Bronchial epithelial cell (primary cell): ENCODE measurements at regions not wholly inside any gene's neighbourhood (a gene's known extent, or its start where the extent isn't known, plus 50 kb on each side); places are given as distances from the start of the nearest gene placed in this dataset.
A peak's percentile ranks its signal among the peaks of the same experiment; 100 is the strongest.

Source experiments
- DNase-seq: peaks from one replicate; pipeline ENCODE4 v3.0.0-alpha.2; 2010; ENCODE audit warnings: low read depth
- FAIRE-seq: peaks from 2 replicates; lab custom pipeline; 2011; peaks lifted over from hg19 to GRCh38; lab: Jason Lieb, UNC
- H3K27me3 ChIP-seq: 2 replicates; pipeline ENCODE4 v1.5.1; 2011; ENCODE audit warnings: low read length; ENCODE audit not compliant: control insufficient read depth, insufficient read depth
- H3K36me3 ChIP-seq: 2 replicates; pipeline ENCODE4 v1.5.1; 2011; ENCODE audit warnings: low read length; ENCODE audit not compliant: control insufficient read depth, insufficient read depth
- H3K4me3 ChIP-seq: 2 replicates; pipeline ENCODE4 v1.5.1; 2011; ENCODE audit warnings: mild to moderate bottlenecking, low read depth, low read length, control low read depth
- CTCF ChIP-seq: IDR thresholded peaks from 2 replicates; pipeline ENCODE4 v1.5.1; 2011; ENCODE audit warnings: mild to moderate bottlenecking, moderate library complexity, low read length, control low read depth, inconsistent platforms; ENCODE audit not compliant: insufficient read depth, severe bottlenecking

DNA sequence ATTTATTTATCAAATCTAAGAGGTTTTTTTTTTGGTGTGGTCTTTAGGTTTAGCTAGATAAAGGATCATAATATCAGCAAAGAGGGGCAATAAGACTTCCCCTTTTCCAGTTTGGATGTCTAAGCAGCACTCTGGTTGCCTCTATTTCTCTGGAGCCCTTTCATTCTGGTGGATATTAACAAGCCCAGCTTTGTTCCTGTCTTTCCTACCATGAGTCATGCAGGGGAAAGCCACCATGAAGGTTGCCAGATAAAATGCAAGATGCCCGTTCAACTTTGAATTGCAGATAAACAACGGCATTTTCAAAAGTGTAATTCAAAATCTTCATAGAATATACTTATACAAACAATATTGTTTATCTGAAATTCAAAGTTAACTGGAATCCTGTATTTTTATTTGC, 143.6 kb downstream of the ADAMTS15 start:
- FAIRE-seq (no peak), DNase-seq (peak; percentile 70)
- no peak for TF ChIP-seq CTCF
- Histone ChIP-seq H3K27me3 (no peaks in the 10 kb centered on the region), H3K36me3 (no peaks in the 10 kb centered on the region), H3K4me3 (no peak overlapping the region)

DNA sequence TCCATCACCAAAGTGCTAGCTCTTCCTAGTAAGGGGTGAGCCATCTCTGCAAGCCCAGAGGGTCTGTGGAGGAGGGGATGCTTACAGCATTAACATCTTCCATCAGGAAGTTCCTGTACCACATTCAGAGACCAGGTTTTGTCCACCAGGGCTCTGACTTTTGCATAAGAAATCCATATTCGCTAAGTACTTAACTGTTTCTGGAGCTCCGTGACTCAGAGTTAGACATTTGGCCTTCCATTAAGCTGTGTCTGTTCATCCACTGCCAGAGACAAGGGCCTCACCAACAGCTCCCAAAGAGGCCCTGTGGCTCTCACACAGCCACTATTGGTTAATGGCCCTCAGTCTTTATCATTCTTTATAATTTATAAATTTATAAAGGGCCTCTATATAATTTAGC, 144.6 kb downstream of the ADAMTS15 start:
- no peak overlapping the region for H3K4me3 ChIP-seq
- TF ChIP-seq CTCF = no peak
- H3K27me3 ChIP-seq = no peaks in the 10 kb centered on the region
- H3K36me3 ChIP-seq = no peaks in the 10 kb centered on the region
- no peak for DNase-seq
- FAIRE-seq = no peak

GRCh38 chr11:130598433-130598832, 150.0 kb downstream of the ADAMTS15 start:
- Histone ChIP-seq H3K4me3 (no peak overlapping the region), H3K36me3 (no peaks in the 10 kb centered on the region), H3K27me3 (no peaks in the 10 kb centered on the region)
- DNase-seq (no peak), FAIRE-seq (no peak)
- no peak for TF ChIP-seq CTCF

DNA sequence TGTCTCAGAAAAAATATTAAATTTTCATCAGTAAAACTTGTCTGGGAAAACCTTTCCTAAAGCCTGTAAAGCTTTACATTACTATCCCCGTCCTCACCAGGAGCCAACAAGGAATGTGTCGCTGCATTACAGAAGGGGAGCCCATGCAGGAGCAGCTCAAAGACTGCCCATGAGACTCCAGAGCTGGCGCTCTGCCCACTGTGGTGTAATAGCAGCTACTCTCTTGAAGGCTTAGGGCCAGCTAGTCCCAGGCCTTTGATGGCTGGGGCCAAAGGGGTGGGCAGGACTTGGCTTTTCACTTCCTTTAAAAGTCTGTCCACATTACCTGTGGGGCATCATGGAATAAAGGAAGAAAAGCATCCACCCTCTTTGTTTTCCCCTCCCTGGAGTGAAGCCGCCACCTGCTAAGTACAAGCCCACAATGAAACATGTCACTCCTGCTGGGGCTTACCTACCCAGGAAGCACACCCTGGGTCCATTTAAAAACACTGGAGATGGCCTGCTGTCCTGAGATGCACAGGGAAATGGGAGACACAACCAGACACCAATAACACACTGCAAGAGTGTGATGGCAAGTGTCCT, 150.7 kb downstream of the ADAMTS15 start:
- H3K4me3 ChIP-seq = no peak overlapping the region
- no peaks in the 10 kb centered on the region for H3K27me3 ChIP-seq
- DNase-seq (no peak), FAIRE-seq (peak; percentile 64)
- H3K36me3 ChIP-seq = no peaks in the 10 kb centered on the region
- TF ChIP-seq CTCF = no peak

DNA sequence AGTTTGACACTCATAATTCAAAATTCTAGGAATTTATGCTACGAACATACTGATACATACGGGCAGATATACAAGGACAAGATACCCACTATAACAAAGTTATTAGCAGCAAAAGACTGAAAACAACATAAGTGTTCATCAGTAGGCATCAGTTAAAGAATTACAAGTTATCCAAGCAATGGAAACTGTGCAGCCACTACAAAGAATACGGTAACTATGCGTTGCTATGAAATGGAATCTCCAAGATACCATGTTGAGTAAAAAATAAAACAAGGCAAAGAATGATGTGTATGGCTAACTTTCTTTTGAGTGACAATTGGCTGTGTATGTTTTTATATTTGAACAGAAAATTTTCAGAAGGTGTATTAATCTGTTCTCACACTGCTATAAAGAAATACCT, 151.7 kb downstream of the ADAMTS15 start:
- no peak for DNase-seq
- Histone ChIP-seq H3K4me3 (no peak overlapping the region), H3K36me3 (no peaks in the 10 kb centered on the region), H3K27me3 (no peaks in the 10 kb centered on the region)
- TF ChIP-seq CTCF = no peak
- no peak for FAIRE-seq

DNA sequence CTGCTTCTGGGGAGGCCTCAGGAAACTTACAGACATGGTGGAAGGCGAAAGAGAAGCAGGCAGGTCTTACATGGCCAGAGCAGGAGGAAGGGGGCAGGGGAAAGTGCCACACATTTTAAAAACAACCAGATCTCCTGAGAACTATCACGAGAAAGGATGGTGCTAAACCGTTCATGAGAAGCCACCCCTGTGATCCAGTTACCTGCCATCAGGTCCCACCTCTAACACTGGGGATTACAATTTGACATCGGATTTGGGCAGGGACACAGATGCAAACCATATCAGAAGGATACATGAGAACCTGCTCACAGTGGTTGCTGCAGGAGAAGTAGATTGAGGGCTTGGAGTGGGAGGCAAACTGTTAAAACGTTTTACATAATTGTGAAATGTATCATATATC, 152.2 kb downstream of the ADAMTS15 start:
- no peak for DNase-seq
- FAIRE-seq = no peak
- Histone ChIP-seq H3K4me3 (no peak overlapping the region), H3K27me3 (no peaks in the 10 kb centered on the region), H3K36me3 (no peaks in the 10 kb centered on the region)
- no peak for TF ChIP-seq CTCF
